ENCODE measurements at regions not wholly inside any gene's neighbourhood (a gene's known extent, or its start where the extent isn't known, plus 50 kb on each side); places are given as distances from the start of the nearest gene placed in this dataset.

GRCh38 chr2:65503746-65504145 lies 71.3 kb upstream of the SPRED2 start:
- Mint-ChIP-seq H3K27me3 (peaks cover 24% of the 10 kb centered on the region), H3K36me3 (ENCODE audit: low read depth) (no peaks in the 10 kb centered on the region), H3K4me1 (peaks cover 2% of the 10 kb centered on the region), H3K4me3 (no peak overlapping the region), H3K27ac (no peak overlapping the region)
- DNase-seq (no peak), ATAC-seq (no peak)
- no peaks in the 10 kb centered on the region for H3K9me3 ChIP-seq (ENCODE audit: control insufficient read depth, low read length, poor library complexity, severe bottlenecking)

GRCh38 chr2:65501836-65502235 lies 69.4 kb upstream of the SPRED2 start:
- H3K27me3 Mint-ChIP-seq: peaks cover 24% of the 10 kb centered on the region
- no peaks in the 10 kb centered on the region for H3K9me3 ChIP-seq (ENCODE audit: control insufficient read depth, low read length, poor library complexity, severe bottlenecking)
- H3K36me3 Mint-ChIP-seq (ENCODE audit: low read depth): no peaks in the 10 kb centered on the region
- no peak for DNase-seq
- no peak for ATAC-seq
- H3K27ac Mint-ChIP-seq: no peak overlapping the region
- peaks cover 2% of the 10 kb centered on the region for H3K4me1 Mint-ChIP-seq
- no peak overlapping the region for H3K4me3 Mint-ChIP-seq

GRCh38 chr2:65501074-65501473 lies 68.7 kb upstream of the SPRED2 start:
- Mint-ChIP-seq H3K27ac (no peak overlapping the region), H3K36me3 (ENCODE audit: low read depth) (no peaks in the 10 kb centered on the region), H3K4me3 (no peak overlapping the region), H3K4me1 (peaks cover 2% of the 10 kb centered on the region), H3K27me3 (peaks cover 24% of the 10 kb centered on the region)
- H3K9me3 ChIP-seq (ENCODE audit: control insufficient read depth, low read length, poor library complexity, severe bottlenecking): no peaks in the 10 kb centered on the region
- ATAC-seq (no peak), DNase-seq (no peak)

GRCh38 chr2:65500310-65501040 lies 68.1 kb upstream of the SPRED2 start:
- H3K9me3 ChIP-seq (ENCODE audit: control insufficient read depth, low read length, poor library complexity, severe bottlenecking): no peaks in the 10 kb centered on the region
- no peaks in the 10 kb centered on the region for H3K36me3 Mint-ChIP-seq (ENCODE audit: low read depth)
- H3K4me3 Mint-ChIP-seq: no peak overlapping the region
- DNase-seq (no peak), ATAC-seq (no peak)
- H3K27ac Mint-ChIP-seq: no peak overlapping the region
- H3K27me3 Mint-ChIP-seq: peaks cover 24% of the 10 kb centered on the region
- H3K4me1 Mint-ChIP-seq: peaks cover 2% of the 10 kb centered on the region

- Mint-ChIP-seq H3K27ac (no peak overlapping the region), H3K36me3 (ENCODE audit: low read depth) (no peaks in the 10 kb centered on the region), H3K4me1 (no peaks in the 10 kb centered on the region), H3K27me3 (peaks cover 18% of the 10 kb centered on the region), H3K4me3 (no peak overlapping the region)
- DNase-seq (no peak), ATAC-seq (no peak)
- H3K9me3 ChIP-seq (ENCODE audit: control insufficient read depth, low read length, poor library complexity, severe bottlenecking): no peaks in the 10 kb centered on the region
Observed at GRCh38 chr2:65499216-65499615, 66.8 kb upstream of the SPRED2 start.

GRCh38 chr2:65498396-65498795 lies 66.0 kb upstream of the SPRED2 start:
- no peak for DNase-seq

GRCh38 chr2:65495251-65495877 lies 63.0 kb upstream of the SPRED2 start:
- Mint-ChIP-seq H3K4me3 (no peak overlapping the region), H3K36me3 (ENCODE audit: low read depth) (no peaks in the 10 kb centered on the region), H3K27ac (no peak overlapping the region), H3K27me3 (peaks cover 12% of the 10 kb centered on the region), H3K4me1 (no peaks in the 10 kb centered on the region)
- H3K9me3 ChIP-seq (ENCODE audit: control insufficient read depth, low read length, poor library complexity, severe bottlenecking): no peaks in the 10 kb centered on the region
- DNase-seq (no peak), ATAC-seq (no peak)

More at GRCh38 chr2:65498396-65498795, 66.0 kb upstream of the SPRED2 start:
- peaks cover 17% of the 10 kb centered on the region for H3K27me3 Mint-ChIP-seq
- H3K27ac Mint-ChIP-seq: no peak overlapping the region
- no peak overlapping the region for H3K4me3 Mint-ChIP-seq
- H3K4me1 Mint-ChIP-seq: no peaks in the 10 kb centered on the region
- no peaks in the 10 kb centered on the region for H3K9me3 ChIP-seq (ENCODE audit: control insufficient read depth, low read length, poor library complexity, severe bottlenecking)
- H3K36me3 Mint-ChIP-seq (ENCODE audit: low read depth): no peaks in the 10 kb centered on the region
- ATAC-seq: no peak

GRCh38 chr2:65494078-65494477 lies 61.7 kb upstream of the SPRED2 start:
- H3K4me1 Mint-ChIP-seq: no peaks in the 10 kb centered on the region
- H3K4me3 Mint-ChIP-seq: no peak overlapping the region
- H3K36me3 Mint-ChIP-seq (ENCODE audit: low read depth): no peaks in the 10 kb centered on the region
- peaks cover 16% of the 10 kb centered on the region for H3K27me3 Mint-ChIP-seq
- no peak overlapping the region for H3K27ac Mint-ChIP-seq
- no peak for ATAC-seq
- no peaks in the 10 kb centered on the region for H3K9me3 ChIP-seq (ENCODE audit: control insufficient read depth, low read length, poor library complexity, severe bottlenecking)
- DNase-seq: no peak

GRCh38 chr2:65491381-65491905 lies 59.0 kb upstream of the SPRED2 start:
- ATAC-seq: no peak
- H3K4me3 Mint-ChIP-seq: no peak overlapping the region
- H3K27ac Mint-ChIP-seq: no peak overlapping the region
- H3K4me1 Mint-ChIP-seq: no peaks in the 10 kb centered on the region
- H3K27me3 Mint-ChIP-seq: peaks cover 18% of the 10 kb centered on the region
- H3K9me3 ChIP-seq (ENCODE audit: control insufficient read depth, low read length, poor library complexity, severe bottlenecking): no peaks in the 10 kb centered on the region
- no peak for DNase-seq
- peaks cover 2% of the 10 kb centered on the region for H3K36me3 Mint-ChIP-seq (ENCODE audit: low read depth)

GRCh38 chr2:65490222-65490621 lies 57.8 kb upstream of the SPRED2 start:
- no peaks in the 10 kb centered on the region for H3K9me3 ChIP-seq (ENCODE audit: control insufficient read depth, low read length, poor library complexity, severe bottlenecking)
- Mint-ChIP-seq H3K4me1 (no peaks in the 10 kb centered on the region), H3K36me3 (ENCODE audit: low read depth) (peaks cover 2% of the 10 kb centered on the region), H3K27ac (no peak overlapping the region), H3K27me3 (peaks cover 23% of the 10 kb centered on the region), H3K4me3 (no peak overlapping the region)
- DNase-seq (no peak), ATAC-seq (no peak)

- H3K27ac Mint-ChIP-seq: no peak overlapping the region
- H3K27me3 Mint-ChIP-seq: peaks cover 20% of the 10 kb centered on the region
- H3K4me3 Mint-ChIP-seq: no peak overlapping the region
- H3K4me1 Mint-ChIP-seq: no peaks in the 10 kb centered on the region
- peaks cover 2% of the 10 kb centered on the region for H3K36me3 Mint-ChIP-seq (ENCODE audit: low read depth)
- ATAC-seq (no peak), DNase-seq (no peak)
- no peaks in the 10 kb centered on the region for H3K9me3 ChIP-seq (ENCODE audit: control insufficient read depth, low read length, poor library complexity, severe bottlenecking)
Observed at GRCh38 chr2:65489269-65489668, 56.9 kb upstream of the SPRED2 start.

GRCh38 chr2:65488527-65488926 lies 56.1 kb upstream of the SPRED2 start:
- no peak for ATAC-seq
- no peak overlapping the region for H3K4me3 Mint-ChIP-seq

GRCh38 chr2:65487404-65487803 lies 55.0 kb upstream of the SPRED2 start:
- Mint-ChIP-seq H3K4me3 (no peak overlapping the region), H3K36me3 (ENCODE audit: low read depth) (peaks cover 5% of the 10 kb centered on the region), H3K4me1 (no peaks in the 10 kb centered on the region), H3K27ac (no peak overlapping the region), H3K27me3 (peaks cover 25% of the 10 kb centered on the region)
- no peak for ATAC-seq
- no peaks in the 10 kb centered on the region for H3K9me3 ChIP-seq (ENCODE audit: control insufficient read depth, low read length, poor library complexity, severe bottlenecking)
- no peak for DNase-seq

More at GRCh38 chr2:65488527-65488926, 56.1 kb upstream of the SPRED2 start:
- H3K9me3 ChIP-seq (ENCODE audit: control insufficient read depth, low read length, poor library complexity, severe bottlenecking): no peaks in the 10 kb centered on the region
- peaks cover 24% of the 10 kb centered on the region for H3K27me3 Mint-ChIP-seq
- no peak for DNase-seq
- peaks cover 5% of the 10 kb centered on the region for H3K36me3 Mint-ChIP-seq (ENCODE audit: low read depth)
- H3K27ac Mint-ChIP-seq: no peak overlapping the region
- no peaks in the 10 kb centered on the region for H3K4me1 Mint-ChIP-seq

GRCh38 chr2:65486802-65487201 lies 54.4 kb upstream of the SPRED2 start:
- no peak for DNase-seq
- no peak for ATAC-seq
- Mint-ChIP-seq H3K4me3 (no peak overlapping the region), H3K27ac (no peak overlapping the region), H3K36me3 (ENCODE audit: low read depth) (peaks cover 5% of the 10 kb centered on the region), H3K27me3 (peaks cover 25% of the 10 kb centered on the region), H3K4me1 (no peaks in the 10 kb centered on the region)
- H3K9me3 ChIP-seq (ENCODE audit: control insufficient read depth, low read length, poor library complexity, severe bottlenecking): no peaks in the 10 kb centered on the region

All from T-helper 17 cell (primary cell).